ENCODE measurements at regions not wholly inside any gene's neighbourhood (a gene's known extent, or its start where the extent isn't known, plus 50 kb on each side); places are given as distances from the start of the nearest gene placed in this dataset.

GRCh38 chr2:177077778-177078177, 134.8 kb upstream of the HNRNPA3 start:
- no peak for DNase-seq (ENCODE audit: extremely low read depth in 1 of 2, low read depth in 1 of 2)

GRCh38 chr2:177078416-177078815, 134.2 kb upstream of the HNRNPA3 start:
- no peak for DNase-seq (ENCODE audit: extremely low read depth in 1 of 2, low read depth in 1 of 2)

GRCh38 chr2:177078855-177079254, 133.7 kb upstream of the HNRNPA3 start:
- no peak for DNase-seq (ENCODE audit: extremely low read depth in 1 of 2, low read depth in 1 of 2)

GRCh38 chr2:177080746-177081284, 131.8 kb upstream of the HNRNPA3 start:
- DNase-seq (ENCODE audit: extremely low read depth in 1 of 2, low read depth in 1 of 2), result no peak

- DNase-seq (ENCODE audit: extremely low read depth in 1 of 2, low read depth in 1 of 2), result no peak
Observed at GRCh38 chr2:177084607-177085006, 128.0 kb upstream of the HNRNPA3 start.

- DNase-seq (ENCODE audit: extremely low read depth in 1 of 2, low read depth in 1 of 2), result no peak
Observed at GRCh38 chr2:177088529-177088928, 124.1 kb upstream of the HNRNPA3 start.

- DNase-seq (ENCODE audit: extremely low read depth in 1 of 2, low read depth in 1 of 2), result no peak
Observed at GRCh38 chr2:177090967-177091366, 121.6 kb upstream of the HNRNPA3 start.

- DNase-seq (ENCODE audit: extremely low read depth in 1 of 2, low read depth in 1 of 2), result no peak
Observed at GRCh38 chr2:177093371-177093770, 119.2 kb upstream of the HNRNPA3 start.

GRCh38 chr2:177098001-177098613, 114.5 kb upstream of the HNRNPA3 start:
- DNase-seq (ENCODE audit: extremely low read depth in 1 of 2, low read depth in 1 of 2), result no peak

- no peak for DNase-seq (ENCODE audit: extremely low read depth in 1 of 2, low read depth in 1 of 2)
Observed at GRCh38 chr2:177101930-177102329, 110.7 kb upstream of the HNRNPA3 start.

- DNase-seq (ENCODE audit: extremely low read depth in 1 of 2, low read depth in 1 of 2), result no peak
Observed at GRCh38 chr2:177106212-177106611, 106.4 kb upstream of the HNRNPA3 start.

- no peak for DNase-seq (ENCODE audit: extremely low read depth in 1 of 2, low read depth in 1 of 2)
Observed at GRCh38 chr2:177108890-177109289, 103.7 kb upstream of the HNRNPA3 start.

GRCh38 chr2:177114712-177115111, 97.9 kb upstream of the HNRNPA3 start:
- DNase-seq (ENCODE audit: extremely low read depth in 1 of 2, low read depth in 1 of 2), result no peak

- no peak for DNase-seq (ENCODE audit: extremely low read depth in 1 of 2, low read depth in 1 of 2)
Observed at GRCh38 chr2:177117755-177118154, 94.8 kb upstream of the HNRNPA3 start.

- DNase-seq (ENCODE audit: extremely low read depth in 1 of 2, low read depth in 1 of 2), result no peak
Observed at GRCh38 chr2:177118636-177119035, 94.0 kb upstream of the HNRNPA3 start.

GRCh38 chr2:177119099-177119498, 93.5 kb upstream of the HNRNPA3 start:
- no peak for DNase-seq (ENCODE audit: extremely low read depth in 1 of 2, low read depth in 1 of 2)

GRCh38 chr2:177123048-177123447, 89.5 kb upstream of the HNRNPA3 start:
- no peak for DNase-seq (ENCODE audit: extremely low read depth in 1 of 2, low read depth in 1 of 2)

GRCh38 chr2:177124371-177124770, 88.2 kb upstream of the HNRNPA3 start:
- no peak for DNase-seq (ENCODE audit: extremely low read depth in 1 of 2, low read depth in 1 of 2)

GRCh38 chr2:177127821-177128220, 84.8 kb upstream of the HNRNPA3 start:
- no peak for DNase-seq (ENCODE audit: extremely low read depth in 1 of 2, low read depth in 1 of 2)

- no peak for DNase-seq (ENCODE audit: extremely low read depth in 1 of 2, low read depth in 1 of 2)
Observed at GRCh38 chr2:177129610-177130009, 83.0 kb upstream of the HNRNPA3 start.

- DNase-seq (ENCODE audit: extremely low read depth in 1 of 2, low read depth in 1 of 2), result no peak
Observed at GRCh38 chr2:177131858-177132257, 80.7 kb upstream of the HNRNPA3 start.

- DNase-seq (ENCODE audit: extremely low read depth in 1 of 2, low read depth in 1 of 2), result no peak
Observed at GRCh38 chr2:177138823-177139222, 73.8 kb upstream of the HNRNPA3 start.

GRCh38 chr2:177141866-177142265, 70.7 kb upstream of the HNRNPA3 start:
- DNase-seq (ENCODE audit: extremely low read depth in 1 of 2, low read depth in 1 of 2), result no peak

Measured in stimulated activated CD8-positive, alpha-beta memory T cell treated with anti-CD3 and anti-CD28 coated beads, Interleukin-7, amount 100 ng/mL, for 48 hours (primary cell).